ENCODE measurements at regions not wholly inside any gene's neighbourhood (a gene's known extent, or its start where the extent isn't known, plus 50 kb on each side); places are given as distances from the start of the nearest gene placed in this dataset.
"Not testable (repeated sequence)": the region's sequence is repeated elsewhere in the genome, so short reads cannot be mapped to it uniquely, and the experiment has no call there.

DNA sequence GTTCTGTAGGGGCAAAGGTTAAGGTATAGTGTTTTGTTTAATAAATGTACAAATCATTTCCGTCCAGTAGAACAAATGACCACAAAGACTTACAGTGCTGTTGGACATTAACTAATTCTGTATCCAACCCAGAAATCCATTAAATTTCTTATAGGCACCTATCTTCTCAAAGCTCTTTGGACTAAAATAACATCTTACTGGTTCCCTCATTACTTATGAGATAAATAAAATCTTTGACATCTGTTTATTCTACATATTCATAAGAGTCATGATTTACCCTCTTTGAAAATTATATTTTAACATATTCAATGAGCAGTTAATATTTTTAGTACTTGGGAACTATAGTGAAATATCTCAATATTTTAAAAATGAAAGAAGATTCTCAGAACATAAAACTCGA lies 102.7 kb upstream of the G2E3 start:
- H3K4me3 ChIP-seq (ENCODE audit: insufficient read depth, low read depth, low read length): no peak overlapping the region
- no peaks in the 10 kb centered on the region for H3K27me3 ChIP-seq (ENCODE audit: control insufficient read depth, insufficient read depth, low read length)
- no peaks in the 10 kb centered on the region for H3K36me3 ChIP-seq (replicated peaks; ENCODE audit: control insufficient read depth, insufficient read depth, low read length)
- no peak for DNase-seq

DNA sequence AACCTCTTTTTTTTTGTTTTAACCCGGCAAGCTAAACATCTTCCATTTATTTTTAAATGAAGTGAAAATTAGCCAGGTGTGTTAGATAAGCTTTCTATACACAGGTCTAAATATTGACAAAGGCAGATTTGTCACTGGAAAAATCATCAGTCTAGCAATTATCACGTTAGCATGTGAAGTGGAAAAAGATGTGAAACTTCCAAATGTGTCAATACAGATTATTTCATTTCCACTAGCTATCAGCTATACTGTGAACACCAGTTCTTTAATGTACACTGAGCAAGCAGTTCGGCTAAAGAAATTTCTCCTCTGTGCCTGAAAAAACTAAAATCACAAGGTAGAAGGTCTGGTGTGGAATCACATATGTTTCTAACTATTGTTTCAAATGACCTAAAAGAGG lies 96.6 kb upstream of the G2E3 start:
- no peak for DNase-seq
- H3K4me3 ChIP-seq (ENCODE audit: insufficient read depth, low read depth, low read length): no peak overlapping the region
- no peaks in the 10 kb centered on the region for H3K27me3 ChIP-seq (ENCODE audit: control insufficient read depth, insufficient read depth, low read length)
- H3K36me3 ChIP-seq (replicated peaks; ENCODE audit: control insufficient read depth, insufficient read depth, low read length): no peaks in the 10 kb centered on the region

DNA sequence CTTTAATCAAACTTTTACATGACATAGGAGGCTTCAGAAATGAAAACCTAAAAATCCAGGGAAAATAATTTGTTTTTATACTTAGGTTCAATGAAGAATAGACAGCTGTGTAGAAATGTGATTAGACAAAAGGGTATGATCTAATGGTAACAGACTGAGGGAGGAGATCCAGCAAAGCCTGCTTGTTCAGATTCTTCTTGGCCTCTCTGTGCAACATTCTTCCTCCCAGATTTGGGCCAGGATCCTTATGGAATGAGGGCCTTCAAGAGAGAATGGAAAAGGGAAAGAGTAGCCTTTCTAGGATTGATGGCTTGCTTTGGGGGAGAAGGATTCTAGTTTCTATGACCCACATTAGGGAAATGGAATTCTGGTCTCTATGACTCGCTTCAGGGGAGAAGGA lies 94.5 kb upstream of the G2E3 start:
- DNase-seq: no peak
- H3K27me3 ChIP-seq (ENCODE audit: control insufficient read depth, insufficient read depth, low read length): no peaks in the 10 kb centered on the region
- no peaks in the 10 kb centered on the region for H3K36me3 ChIP-seq (replicated peaks; ENCODE audit: control insufficient read depth, insufficient read depth, low read length)
- H3K4me3 ChIP-seq (ENCODE audit: insufficient read depth, low read depth, low read length): no peak overlapping the region

DNA sequence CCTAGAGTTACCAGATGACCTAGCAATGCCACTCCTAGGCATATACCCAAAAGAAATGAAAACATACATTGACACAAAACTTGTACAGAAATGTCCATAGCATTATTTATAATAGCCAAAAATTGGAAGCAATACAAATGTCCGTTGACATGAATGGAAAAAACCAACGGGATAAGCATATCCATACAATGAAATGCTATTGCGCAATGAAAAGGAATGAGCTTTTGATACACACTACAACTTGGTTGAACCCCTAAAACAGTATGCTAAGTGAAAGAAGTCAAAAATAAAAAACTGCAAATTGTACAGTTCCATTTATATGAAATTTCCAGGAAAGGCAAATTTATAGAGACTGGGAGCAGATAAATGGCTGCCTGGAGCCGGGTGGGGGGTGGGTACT lies 90.6 kb upstream of the G2E3 start:
- Histone ChIP-seq H3K4me3 (ENCODE audit: insufficient read depth, low read depth, low read length) (no peak overlapping the region), H3K27me3 (ENCODE audit: control insufficient read depth, insufficient read depth, low read length) (no peaks in the 10 kb centered on the region), H3K36me3 (replicated peaks; ENCODE audit: control insufficient read depth, insufficient read depth, low read length) (no peaks in the 10 kb centered on the region)
- no peak for DNase-seq

DNA sequence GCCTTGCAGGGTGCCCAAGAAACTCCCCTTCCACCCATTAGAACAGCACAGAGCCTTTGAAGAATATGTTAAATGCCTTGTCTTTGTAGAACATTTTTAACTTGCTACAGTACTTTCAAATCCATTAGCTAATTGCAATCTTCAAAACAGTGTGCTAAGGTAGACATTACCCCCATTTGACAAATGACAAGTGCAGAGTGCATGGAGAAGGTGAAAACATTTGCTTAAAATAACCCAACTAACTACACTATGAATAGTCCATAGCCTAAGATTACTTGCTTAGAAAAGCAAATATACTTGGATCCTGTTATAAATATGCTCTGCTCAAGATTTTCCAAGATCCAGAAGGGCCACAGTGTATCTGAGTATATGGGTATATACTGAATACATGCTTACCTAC lies 87.0 kb upstream of the G2E3 start:
- DNase-seq: no peak
- no peak overlapping the region for H3K4me3 ChIP-seq (ENCODE audit: insufficient read depth, low read depth, low read length)
- H3K27me3 ChIP-seq (ENCODE audit: control insufficient read depth, insufficient read depth, low read length): no peaks in the 10 kb centered on the region
- H3K36me3 ChIP-seq (replicated peaks; ENCODE audit: control insufficient read depth, insufficient read depth, low read length): no peaks in the 10 kb centered on the region

DNA sequence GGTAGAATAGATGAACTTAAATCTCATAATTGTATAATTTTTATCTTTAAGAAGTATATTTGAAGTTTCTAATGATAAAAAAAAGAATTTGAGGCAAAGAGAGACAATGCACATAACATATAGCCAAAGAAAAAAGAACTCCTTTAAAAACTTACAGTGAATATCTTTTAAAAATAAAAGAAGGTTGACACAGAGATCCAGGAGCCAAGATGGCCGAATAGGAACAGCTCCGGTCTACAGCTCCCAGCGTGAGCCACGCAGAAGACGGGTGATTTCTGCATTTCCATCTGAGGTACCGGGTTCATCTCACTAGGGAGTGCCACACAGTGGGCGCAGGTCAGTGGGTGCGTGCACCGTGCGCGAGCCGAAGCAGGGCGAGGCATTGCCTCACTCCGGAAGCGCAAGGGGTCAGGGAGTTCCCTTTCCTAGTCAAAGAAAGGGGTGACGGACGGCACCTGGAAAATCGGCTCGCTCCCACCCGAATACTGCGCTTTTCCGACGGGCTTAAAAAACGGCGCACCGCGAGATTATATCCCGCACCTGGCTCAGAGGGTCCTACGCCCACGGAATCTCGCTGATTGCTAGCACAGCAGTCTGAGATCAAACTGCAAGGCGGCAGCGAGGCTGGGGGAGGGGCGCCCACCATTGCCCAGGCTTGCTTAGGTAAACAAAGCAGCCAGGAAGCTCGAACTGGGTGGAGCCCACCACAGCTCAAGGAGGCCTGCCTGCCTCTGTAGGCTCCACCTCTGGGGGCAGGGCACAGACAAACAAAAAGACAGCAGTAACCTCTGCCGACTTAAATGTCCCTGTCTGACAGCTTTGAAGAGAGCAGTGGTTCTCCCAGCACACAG lies 84.9 kb upstream of the G2E3 start:
- not testable (repeated sequence) for H3K36me3 ChIP-seq (replicated peaks; ENCODE audit: control insufficient read depth, insufficient read depth, low read length); DNase-seq; H3K4me3 ChIP-seq (ENCODE audit: insufficient read depth, low read depth, low read length); H3K27me3 ChIP-seq (ENCODE audit: control insufficient read depth, insufficient read depth, low read length)

DNA sequence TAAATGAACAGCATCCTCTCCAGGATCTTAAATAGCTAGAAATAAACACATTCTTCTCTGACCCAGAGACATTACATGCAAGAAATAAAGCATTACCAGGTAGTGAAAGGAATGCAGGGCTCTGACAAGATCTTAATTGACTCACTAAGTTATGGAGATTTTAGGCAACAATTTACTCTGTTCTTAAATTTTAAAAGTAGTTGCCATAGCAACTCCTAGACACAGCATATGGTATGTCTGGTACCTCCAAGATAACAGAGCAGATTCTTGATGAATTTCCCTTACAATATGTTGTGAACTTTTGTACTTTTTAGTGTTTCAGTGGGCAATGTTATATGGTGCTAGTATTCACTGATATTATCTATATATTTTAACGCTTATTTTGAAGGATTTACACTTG lies 76.7 kb upstream of the G2E3 start:
- H3K36me3 ChIP-seq (replicated peaks; ENCODE audit: control insufficient read depth, insufficient read depth, low read length): no peaks in the 10 kb centered on the region
- no peaks in the 10 kb centered on the region for H3K27me3 ChIP-seq (ENCODE audit: control insufficient read depth, insufficient read depth, low read length)
- H3K4me3 ChIP-seq (ENCODE audit: insufficient read depth, low read depth, low read length): no peak overlapping the region
- no peak for DNase-seq

DNA sequence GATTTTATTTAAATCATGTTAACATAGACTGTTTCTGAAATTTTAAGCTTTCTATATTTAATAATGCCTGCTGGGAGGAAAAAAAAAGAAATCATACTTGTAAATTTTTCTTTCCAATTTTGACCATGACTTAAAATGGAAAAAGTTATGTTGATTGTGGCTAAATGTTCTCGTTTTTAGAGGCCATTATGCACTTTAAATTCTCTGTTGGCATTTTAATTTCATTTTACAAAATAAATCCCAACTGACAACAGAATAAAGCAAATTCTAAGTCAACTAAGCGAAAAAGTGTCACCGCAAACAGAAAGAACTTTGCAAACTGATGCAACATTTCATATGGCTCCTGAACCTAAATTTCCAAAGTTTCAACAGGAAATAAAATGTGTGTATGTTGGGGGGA lies 74.8 kb upstream of the G2E3 start:
- Histone ChIP-seq H3K27me3 (ENCODE audit: control insufficient read depth, insufficient read depth, low read length) (no peaks in the 10 kb centered on the region), H3K4me3 (ENCODE audit: insufficient read depth, low read depth, low read length) (no peak overlapping the region), H3K36me3 (replicated peaks; ENCODE audit: control insufficient read depth, insufficient read depth, low read length) (no peaks in the 10 kb centered on the region)
- DNase-seq: no peak

DNA sequence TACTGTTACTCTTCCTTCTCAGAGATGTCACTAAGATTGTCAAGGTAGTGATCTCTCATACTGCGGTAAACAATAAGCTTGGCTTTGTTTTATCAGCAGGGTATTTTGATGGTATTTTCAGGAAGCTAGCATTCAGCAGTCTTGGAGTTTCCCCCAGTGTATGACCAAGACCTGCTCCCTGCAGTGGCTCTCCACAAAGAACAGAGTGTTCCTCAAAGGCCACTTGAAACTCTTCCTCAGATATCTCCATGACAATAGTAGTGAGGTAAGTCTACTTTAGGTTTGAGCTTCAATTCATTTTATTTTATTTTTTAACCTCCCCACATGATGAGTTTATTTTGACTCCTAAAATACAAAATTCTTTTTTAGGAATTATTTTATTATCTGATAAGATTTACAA lies 74.0 kb upstream of the G2E3 start:
- DNase-seq: peak; percentile 11
- Histone ChIP-seq H3K27me3 (ENCODE audit: control insufficient read depth, insufficient read depth, low read length) (no peaks in the 10 kb centered on the region), H3K36me3 (replicated peaks; ENCODE audit: control insufficient read depth, insufficient read depth, low read length) (no peaks in the 10 kb centered on the region), H3K4me3 (ENCODE audit: insufficient read depth, low read depth, low read length) (no peak overlapping the region)

DNA sequence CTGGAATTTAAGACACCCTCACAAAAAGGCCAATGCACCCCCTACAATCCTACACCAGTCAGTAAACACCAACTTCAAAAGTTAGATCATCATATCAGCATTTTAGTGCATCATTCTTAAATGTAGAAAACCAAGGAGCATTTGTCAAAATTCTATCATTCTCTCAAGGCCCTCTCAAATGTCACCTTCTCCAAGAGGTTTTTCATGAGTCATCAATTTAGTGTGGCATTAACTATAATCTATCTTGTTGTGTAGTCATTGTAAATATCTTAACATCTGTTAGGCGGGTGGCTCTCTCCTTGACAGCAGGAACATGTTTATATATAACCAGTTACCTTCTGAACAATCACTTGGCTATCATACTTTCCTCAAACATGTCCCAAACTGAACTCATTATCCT lies 62.1 kb upstream of the G2E3 start:
- Histone ChIP-seq H3K4me3 (ENCODE audit: insufficient read depth, low read depth, low read length) (no peak overlapping the region), H3K27me3 (ENCODE audit: control insufficient read depth, insufficient read depth, low read length) (no peaks in the 10 kb centered on the region), H3K36me3 (replicated peaks; ENCODE audit: control insufficient read depth, insufficient read depth, low read length) (no peaks in the 10 kb centered on the region)
- no peak for DNase-seq

DNA sequence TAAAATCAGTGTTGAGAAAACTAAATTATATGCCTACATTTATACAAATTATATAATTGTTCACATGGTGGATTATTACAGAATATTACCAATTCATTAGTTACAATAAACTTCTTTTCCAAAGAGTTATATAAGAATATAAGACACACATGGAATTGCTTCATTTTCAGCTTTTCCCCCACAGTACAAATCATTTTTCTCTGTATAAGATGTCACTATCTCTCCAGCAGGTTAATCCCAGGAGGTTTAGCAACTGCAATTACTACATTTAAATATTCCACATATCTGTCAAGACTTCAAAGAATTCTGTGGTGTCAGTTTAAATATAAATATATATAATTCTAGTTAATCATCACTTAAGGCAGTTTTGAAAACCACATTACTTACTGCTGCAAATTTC lies 59.6 kb upstream of the G2E3 start:
- H3K4me3 ChIP-seq (ENCODE audit: insufficient read depth, low read depth, low read length): no peak overlapping the region
- no peaks in the 10 kb centered on the region for H3K36me3 ChIP-seq (replicated peaks; ENCODE audit: control insufficient read depth, insufficient read depth, low read length)
- H3K27me3 ChIP-seq (ENCODE audit: control insufficient read depth, insufficient read depth, low read length): no peaks in the 10 kb centered on the region
- DNase-seq: no peak

DNA sequence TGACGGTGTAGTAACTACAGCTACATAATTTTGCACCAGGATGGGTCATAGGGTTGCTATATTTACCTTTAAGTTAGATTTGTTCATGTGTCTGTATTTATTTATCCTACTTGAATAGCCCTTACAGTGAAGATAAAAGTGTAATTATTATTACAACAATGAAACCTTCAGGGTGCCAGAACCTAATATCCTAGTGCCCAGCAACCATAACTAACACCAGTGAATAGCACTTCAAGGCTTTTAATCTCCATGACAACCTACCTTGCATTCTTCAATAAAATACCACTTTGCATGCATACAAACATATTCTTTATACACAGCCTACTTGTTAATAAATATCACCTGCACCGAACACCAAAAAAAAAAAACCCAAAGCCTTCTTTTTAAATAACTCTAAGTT lies 58.7 kb upstream of the G2E3 start:
- H3K27me3 ChIP-seq (ENCODE audit: control insufficient read depth, insufficient read depth, low read length): no peaks in the 10 kb centered on the region
- no peaks in the 10 kb centered on the region for H3K36me3 ChIP-seq (replicated peaks; ENCODE audit: control insufficient read depth, insufficient read depth, low read length)
- H3K4me3 ChIP-seq (ENCODE audit: insufficient read depth, low read depth, low read length): no peak overlapping the region
- DNase-seq: no peak

DNA sequence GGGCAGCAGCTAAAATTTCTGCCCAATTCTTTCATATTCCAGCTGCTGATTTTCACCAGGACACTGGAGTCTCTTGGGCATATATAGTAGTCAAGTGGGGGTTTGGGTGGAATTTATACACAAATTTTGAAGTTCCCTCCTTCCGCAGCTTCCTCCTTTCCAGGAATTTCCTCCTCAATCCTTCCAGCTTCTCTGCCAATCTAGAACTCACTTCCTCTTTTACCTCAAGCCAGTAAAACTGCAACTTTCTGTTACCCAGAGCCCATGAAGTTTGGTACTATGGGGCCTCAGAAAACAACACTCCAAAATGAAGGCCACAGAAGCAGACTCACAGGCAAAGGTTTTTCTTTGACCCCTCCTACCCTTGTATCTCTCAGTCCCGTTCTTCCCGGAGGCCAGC lies 51.7 kb upstream of the G2E3 start:
- H3K36me3 ChIP-seq (replicated peaks; ENCODE audit: control insufficient read depth, insufficient read depth, low read length): no peaks in the 10 kb centered on the region

More for the DNA sequence above, 51.7 kb upstream of the G2E3 start:
- Histone ChIP-seq H3K4me3 (ENCODE audit: insufficient read depth, low read depth, low read length) (no peak overlapping the region), H3K27me3 (ENCODE audit: control insufficient read depth, insufficient read depth, low read length) (no peaks in the 10 kb centered on the region)
- DNase-seq: no peak
